Epidermal melanocyte (primary cell): ENCODE measurements at regions not wholly inside any gene's neighbourhood (a gene's known extent, or its start where the extent isn't known, plus 50 kb on each side); places are given as distances from the start of the nearest gene placed in this dataset.
"Not testable (repeated sequence)": the region's sequence is repeated elsewhere in the genome, so short reads cannot be mapped to it uniquely, and the experiment has no call there.

ENCODE experiments used
- DNase-seq: peaks from one replicate; pipeline ENCODE4 v3.0.0; 2011; ENCODE audit warnings: low spot score; ENCODE audit not compliant: insufficient read length

- DNase-seq: no peak
Observed at GRCh38 chr4:38414410-38414809, 249.6 kb upstream of the KLF3 start.

DNA sequence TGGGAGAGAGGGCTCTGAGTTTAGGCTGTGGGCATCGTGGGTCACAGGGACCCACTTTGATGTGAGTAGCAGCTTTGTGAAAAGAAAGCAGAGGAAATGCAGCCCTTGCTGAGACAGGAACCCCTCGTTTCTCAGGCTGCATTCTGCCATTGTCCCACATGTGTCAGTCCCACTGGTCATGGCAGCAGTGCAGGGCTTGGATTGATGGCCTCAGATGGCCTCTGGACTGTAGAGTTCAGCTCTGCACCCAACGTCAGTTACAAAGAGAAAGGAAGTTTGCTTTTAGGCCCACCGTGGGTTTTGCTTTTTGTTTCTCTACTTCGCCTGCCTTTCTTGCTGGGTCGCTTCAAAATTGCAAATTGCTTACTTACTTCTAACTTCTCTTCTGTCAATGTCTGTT lies 248.3 kb upstream of the KLF3 start:
- no peak for DNase-seq

DNA sequence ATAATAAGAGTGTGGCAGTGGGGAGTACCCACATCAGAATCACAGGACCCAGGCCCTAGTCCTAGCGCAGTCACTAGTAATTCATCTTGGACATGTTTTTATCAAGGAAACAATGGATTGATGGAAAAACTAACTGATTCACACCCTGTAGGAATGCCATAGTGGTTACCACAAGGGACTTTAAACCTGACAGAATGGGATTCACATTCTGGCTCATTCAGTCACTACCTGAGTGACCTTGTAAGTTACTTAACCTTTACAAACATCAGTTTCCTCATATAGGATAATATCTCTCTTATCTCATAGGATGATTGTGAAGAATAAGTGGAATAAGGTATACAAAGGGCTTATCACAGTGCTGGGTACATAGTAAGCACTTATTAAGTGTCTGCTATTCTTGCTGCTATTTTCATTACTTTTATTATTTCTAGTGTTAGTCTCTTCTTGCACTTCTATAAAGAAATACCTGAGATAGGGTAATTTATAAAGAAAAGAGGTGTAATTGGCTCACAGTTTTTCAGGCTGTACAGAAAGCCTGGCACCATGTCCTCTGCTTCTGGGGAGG lies 247.5 kb upstream of the KLF3 start:
- no peak for DNase-seq

DNA sequence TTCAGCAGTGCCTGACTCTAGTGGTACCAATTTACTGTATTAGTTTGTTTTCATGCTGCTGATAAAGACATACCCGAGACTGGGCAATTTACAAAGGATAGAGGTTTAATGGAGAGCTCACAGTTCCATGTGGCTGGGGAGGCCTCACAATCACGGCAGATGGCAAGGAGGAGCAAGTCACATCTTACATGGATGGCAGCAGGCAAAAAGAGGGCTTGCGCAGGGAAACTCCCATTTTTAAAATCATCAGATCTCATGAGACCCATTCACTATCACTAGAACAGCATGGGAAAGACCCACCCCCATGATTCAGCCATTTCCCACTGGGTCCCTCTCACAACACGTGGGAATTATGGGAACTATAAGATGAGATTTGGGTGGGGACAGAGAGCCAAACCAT lies 243.7 kb upstream of the KLF3 start:
- not testable (repeated sequence) for DNase-seq

DNA sequence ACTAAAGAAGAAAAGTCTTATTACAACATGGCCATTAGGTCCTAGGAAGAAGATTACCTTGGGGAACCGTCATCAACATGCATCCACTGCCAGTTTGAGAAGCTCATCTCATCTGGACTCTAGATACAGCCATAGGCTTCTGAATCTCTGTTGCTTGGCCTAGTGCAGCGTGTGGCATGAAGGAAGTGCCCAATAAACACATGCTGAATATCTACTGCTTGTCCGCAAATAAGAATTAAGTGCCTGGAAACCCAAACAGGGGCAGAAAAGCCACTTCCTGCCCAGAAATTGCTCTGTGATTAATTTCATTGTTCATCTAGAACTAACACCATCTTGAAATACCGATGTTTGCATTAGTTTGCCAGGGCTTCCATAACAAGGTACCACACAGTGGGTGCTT lies 241.1 kb upstream of the KLF3 start:
- no peak for DNase-seq

DNA sequence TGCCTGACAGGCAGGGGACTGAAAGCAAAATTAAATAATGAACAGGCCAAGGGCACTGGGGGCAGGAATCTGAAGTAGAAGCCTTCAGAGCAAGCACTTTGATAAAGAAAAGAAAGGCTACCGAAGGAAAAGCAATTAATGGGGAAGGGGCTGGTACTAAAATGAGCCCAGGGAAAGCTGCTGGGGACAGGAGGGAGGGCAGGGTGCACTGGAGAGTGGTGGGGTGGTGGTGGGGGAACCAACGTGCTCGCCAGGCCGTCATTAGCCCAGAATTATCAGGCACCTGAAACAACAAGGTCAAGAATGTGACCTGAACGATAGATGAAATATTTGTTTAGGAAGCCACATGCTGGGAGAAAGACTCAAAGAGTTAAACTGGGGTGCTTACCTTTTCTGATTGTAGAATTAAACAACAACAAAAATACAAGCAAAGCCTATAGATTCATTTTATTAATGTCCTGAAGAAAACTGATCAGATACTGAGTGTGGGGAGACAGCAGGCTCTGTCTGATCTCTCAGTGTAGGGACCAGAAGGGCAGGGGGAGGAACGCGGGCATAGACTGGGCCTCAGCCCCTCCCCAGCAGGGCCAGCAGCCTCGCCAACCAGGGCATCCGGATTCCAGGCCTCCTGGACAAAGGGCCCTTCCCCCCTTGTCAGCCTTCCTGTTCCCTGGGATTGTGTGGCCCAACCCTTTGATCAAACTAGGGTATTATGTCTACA lies 239.7 kb upstream of the KLF3 start:
- no peak for DNase-seq

DNA sequence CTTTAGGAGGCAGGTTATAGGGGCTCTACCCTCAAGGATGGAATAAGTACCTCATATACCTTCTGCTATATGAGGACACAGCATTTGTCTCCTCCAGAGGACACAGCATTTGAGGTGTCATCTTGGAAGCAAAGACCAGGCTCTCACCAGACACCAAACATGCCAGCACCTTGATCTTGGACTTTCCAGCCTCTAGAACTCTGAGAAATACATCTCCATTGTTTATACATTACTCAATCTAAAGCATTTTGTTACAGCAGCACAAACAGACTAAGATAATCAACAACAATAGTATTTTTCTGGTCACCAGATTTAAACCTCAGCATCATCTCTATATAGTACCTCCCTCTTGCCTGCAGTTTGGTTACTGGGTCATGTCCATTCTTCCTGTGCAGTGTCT lies 237.5 kb upstream of the KLF3 start:
- no peak for DNase-seq

DNA sequence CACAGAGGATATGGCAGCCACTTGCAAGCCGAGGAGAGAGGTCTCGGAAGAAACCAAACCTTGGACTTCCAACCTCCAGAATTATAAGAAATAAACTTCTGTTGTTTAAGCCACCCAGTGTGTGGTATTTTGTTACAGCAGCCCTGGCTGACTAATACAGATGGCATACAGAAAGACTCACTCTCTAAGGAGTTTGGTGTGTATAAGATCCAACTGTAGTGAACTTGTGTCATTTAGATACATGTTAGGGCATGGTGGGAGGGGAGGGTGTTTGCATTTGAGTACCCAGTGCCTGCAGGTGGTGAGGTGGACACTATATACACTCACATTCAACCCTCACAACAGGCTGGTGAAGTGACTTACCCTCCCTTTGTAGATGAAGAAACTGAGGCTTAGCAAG lies 233.2 kb upstream of the KLF3 start:
- DNase-seq: no peak

- no peak for DNase-seq
Observed at GRCh38 chr4:38442073-38442788, 221.8 kb upstream of the KLF3 start.

- DNase-seq: no peak
Observed at GRCh38 chr4:38449506-38450174, 214.4 kb upstream of the KLF3 start.

DNA sequence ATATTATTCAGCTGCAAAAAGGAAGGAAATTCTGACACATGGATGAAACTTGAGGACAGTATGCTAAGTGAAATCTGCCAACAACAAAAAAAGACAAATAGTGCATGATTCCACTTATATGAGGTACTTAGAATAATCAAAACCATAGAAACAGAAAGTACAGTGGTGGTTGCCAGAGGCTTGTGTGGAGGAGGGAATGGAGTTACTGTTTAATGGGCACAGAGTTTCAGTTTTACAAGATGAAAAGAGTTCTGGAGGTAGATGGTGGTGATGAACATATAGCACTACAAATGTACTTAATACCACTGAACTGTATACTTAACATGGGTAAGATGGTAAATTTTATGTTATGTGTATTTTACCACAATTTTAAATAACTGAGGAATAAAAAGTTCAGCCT lies 212.0 kb upstream of the KLF3 start:
- DNase-seq: no peak

DNA sequence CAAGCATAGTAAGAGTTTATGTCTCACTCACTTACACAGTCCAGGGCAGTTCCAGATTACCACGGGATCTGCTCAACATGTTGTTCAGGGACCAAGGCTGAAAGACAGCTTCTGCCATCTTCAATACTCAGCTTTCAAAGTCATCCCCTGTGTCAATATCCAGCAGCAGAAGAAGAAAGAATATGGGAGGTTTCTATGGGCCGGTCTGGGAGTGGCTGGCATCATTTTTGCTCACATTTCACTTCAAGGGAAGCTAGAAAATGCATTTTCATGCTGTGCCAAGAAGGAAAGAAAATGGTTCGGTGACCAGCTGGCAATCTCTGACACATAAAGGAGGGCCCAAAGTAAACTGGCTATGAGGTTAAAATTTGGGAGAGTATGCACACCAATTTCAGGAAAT lies 211.5 kb upstream of the KLF3 start:
- DNase-seq: no peak

- DNase-seq: no peak
Observed at GRCh38 chr4:38453253-38453881, 210.6 kb upstream of the KLF3 start.

GRCh38 chr4:38454284-38454683 lies 209.7 kb upstream of the KLF3 start:
- no peak for DNase-seq

GRCh38 chr4:38455092-38455862 lies 208.7 kb upstream of the KLF3 start:
- DNase-seq: no peak

- DNase-seq: no peak
Observed at GRCh38 chr4:38456096-38456495, 207.9 kb upstream of the KLF3 start.

GRCh38 chr4:38461342-38461741 lies 202.7 kb upstream of the KLF3 start:
- no peak for DNase-seq

GRCh38 chr4:38462367-38463055 lies 201.5 kb upstream of the KLF3 start:
- DNase-seq: no peak

DNA sequence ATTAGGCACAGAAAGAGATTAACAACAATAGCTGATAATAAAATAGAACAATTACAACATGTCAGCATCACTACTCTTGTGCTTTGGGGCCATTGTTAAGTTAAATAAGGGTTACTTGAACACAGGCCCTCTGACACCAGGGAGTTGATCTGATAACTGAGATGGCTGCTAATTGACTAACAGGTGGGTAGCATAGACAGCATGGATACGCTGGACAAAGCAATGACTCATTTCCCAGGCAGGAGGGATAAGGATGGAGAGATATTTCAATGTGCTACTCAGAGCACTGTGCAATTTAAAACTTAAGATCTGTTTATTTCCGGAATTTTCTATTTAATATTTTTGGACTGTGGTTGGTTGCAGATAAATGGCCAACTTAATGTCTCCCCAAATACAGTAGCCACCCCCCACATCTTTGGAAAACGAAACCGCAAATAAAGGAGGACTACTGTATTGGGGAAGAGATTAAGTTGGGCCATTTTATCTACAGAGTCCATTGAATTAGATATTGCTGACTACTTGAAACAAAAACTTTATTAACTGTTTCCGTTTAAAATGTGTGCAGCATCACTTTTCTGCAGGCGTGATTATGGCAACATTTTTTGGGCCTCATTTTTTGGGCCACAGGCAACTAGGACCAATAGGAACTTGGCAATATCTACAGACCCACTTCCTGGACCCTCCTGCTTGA lies 200.6 kb upstream of the KLF3 start:
- DNase-seq: no peak

DNA sequence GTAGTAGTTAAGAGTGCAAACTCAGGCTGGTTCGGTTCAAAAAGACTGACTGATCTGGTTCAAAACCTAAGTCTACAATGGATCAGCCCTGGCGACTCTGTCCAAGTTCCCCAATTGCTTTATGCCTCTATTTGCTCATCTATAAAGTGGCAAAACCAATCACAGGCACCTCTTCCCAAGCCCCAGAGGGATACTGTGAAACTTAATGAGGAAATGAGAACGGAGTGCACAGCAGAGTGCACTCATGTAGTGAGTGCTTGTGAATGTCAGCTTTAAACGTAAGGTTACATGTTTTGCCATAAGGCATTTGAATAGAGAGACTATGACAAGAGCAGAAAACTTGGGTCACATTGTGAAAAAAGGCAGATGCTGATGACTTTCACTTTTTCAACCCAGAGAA lies 199.7 kb upstream of the KLF3 start:
- DNase-seq: no peak
